DOHH2 (cell line): ENCODE measurements at regions not wholly inside any gene's neighbourhood (a gene's known extent, or its start where the extent isn't known, plus 50 kb on each side); places are given as distances from the start of the nearest gene placed in this dataset.
"Not testable (repeated sequence)": the region's sequence is repeated elsewhere in the genome, so short reads cannot be mapped to it uniquely, and the experiment has no call there.

Experiments
- H3F3A ChIP-seq: fragments of 200-600 bp; sonication (generic), shearing (Covaris generic); 2 replicates; pipeline ENCODE4 v1.6.0; 2016; ENCODE audit warnings: antibody characterized with exemption, mild to moderate bottlenecking; ENCODE audit not compliant: control insufficient read depth, insufficient read depth
- H3K27ac ChIP-seq: fragments of 200-600 bp; sonication (generic); 2 replicates; pipeline ENCODE4 v1.5.1; 2014; ENCODE audit warnings: low read depth, mild to moderate bottlenecking, low read length, moderate library complexity
- H3K27me3 ChIP-seq: fragments of 200-600 bp; sonication (generic); 2 replicates; pipeline ENCODE4 v1.6.1; 2014; ENCODE audit warnings: mild to moderate bottlenecking, low read length, mixed read lengths; ENCODE audit not compliant: control insufficient read depth
- H3K36me3 ChIP-seq: fragments of 200-600 bp; sonication (generic); 2 replicates; pipeline ENCODE4 v1.6.1; 2014; ENCODE audit warnings: mild to moderate bottlenecking, low read length, moderate library complexity, mixed read lengths; ENCODE audit not compliant: control insufficient read depth
- H3K4me1 ChIP-seq: fragments of 200-600 bp; sonication (generic); 2 replicates; pipeline ENCODE4 v1.6.1; 2014; ENCODE audit warnings: mild to moderate bottlenecking, low read length, mixed read lengths; ENCODE audit not compliant: control insufficient read depth
- H3K4me2 ChIP-seq: fragments of 200-600 bp; sonication (generic); 2 replicates; pipeline ENCODE4 v1.6.0; 2014; ENCODE audit warnings: mild to moderate bottlenecking, low read length, moderate library complexity
- H3K4me3 ChIP-seq: fragments of 200-600 bp; sonication (generic); 2 replicates; pipeline ENCODE4 v1.5.1; 2014; ENCODE audit warnings: mild to moderate bottlenecking, low read length, mixed read lengths
- H3K79me2 ChIP-seq: fragments of 200-600 bp; sonication (generic); 2 replicates; pipeline ENCODE4 v1.6.1; 2014; ENCODE audit warnings: mild to moderate bottlenecking, low read length, mixed read lengths; ENCODE audit not compliant: control insufficient read depth
- H3K9me2 ChIP-seq: fragments of 200-600 bp; sonication (generic); replicated peaks from 2 replicates; pipeline ENCODE4 v1.6.1; 2014; ENCODE audit warnings: mild to moderate bottlenecking, low read length, mixed read lengths; ENCODE audit not compliant: control insufficient read depth
- H3K9me3 ChIP-seq: fragments of 200-600 bp; sonication (generic); 2 replicates; pipeline ENCODE4 v1.6.1; 2014; ENCODE audit warnings: antibody characterized with exemption, low read length, mixed read lengths; ENCODE audit not compliant: control insufficient read depth, insufficient read depth
- H4K20me1 ChIP-seq: fragments of 200-600 bp; sonication (generic); 2 replicates; pipeline ENCODE4 v1.6.0; 2014; ENCODE audit warnings: low read depth, mild to moderate bottlenecking, antibody characterized with exemption, low read length, moderate library complexity; ENCODE audit not compliant: control insufficient read depth, insufficient read depth
- EZH2phosphoT487 ChIP-seq: fragments of 200-600 bp; sonication (generic); IDR thresholded peaks from 2 replicates; pipeline ENCODE4 v1.6.1; 2017; ENCODE audit warnings: borderline replicate concordance, mild to moderate bottlenecking, antibody characterized with exemption, low read length, moderate library complexity, mixed read lengths
- TF ChIP-seq, protein P1 (sequence below): fragments of 200-600 bp; sonication (generic); IDR thresholded peaks from one replicate; pipeline ENCODE4 v1.5.1; 2014; ENCODE audit warnings: antibody characterized with exemption, mild to moderate bottlenecking, low read depth, low read length; ENCODE audit not compliant: poor library complexity, severe bottlenecking

DNA sequence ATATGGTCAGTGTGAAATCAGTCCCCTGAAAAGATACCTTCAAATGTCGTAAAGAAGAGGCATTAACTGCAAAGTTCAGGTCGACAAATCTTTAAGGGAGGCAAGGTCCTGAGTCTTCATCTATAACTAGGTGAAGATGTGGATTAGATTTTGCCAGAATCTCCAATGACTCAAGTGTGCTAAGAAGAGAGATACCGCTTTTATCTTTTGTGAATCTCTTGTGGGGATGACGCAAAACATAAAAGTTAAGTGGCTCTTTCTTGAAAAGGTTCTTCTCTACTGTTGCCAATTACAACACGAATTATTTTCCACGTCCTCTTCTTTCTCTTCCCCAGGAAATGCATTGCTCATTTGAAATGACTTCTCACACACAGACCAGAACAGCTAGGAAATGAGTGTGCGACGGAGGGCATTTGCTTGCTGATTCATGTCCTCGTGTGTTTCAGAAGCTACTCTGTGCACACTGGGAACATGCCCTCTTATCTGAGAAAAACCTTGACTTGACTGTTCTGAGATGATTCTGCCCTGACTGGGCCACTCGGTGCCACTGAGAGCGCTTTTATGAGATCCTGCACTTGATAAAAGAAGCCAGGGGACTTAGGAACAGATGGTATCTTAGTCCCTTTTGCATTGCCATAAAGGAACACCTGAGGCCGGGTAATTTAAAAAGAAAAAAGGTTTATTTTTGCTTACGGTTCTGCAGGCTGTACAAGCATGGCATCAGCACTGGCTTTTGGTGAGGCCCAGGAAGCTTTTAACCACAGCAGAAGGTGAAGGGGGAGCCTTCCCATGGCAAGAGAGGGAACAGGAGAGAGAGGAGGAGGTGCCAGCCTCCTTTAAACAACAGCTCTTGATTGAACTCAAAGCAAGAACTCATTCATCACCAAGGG is 169.5 kb upstream of the PFKP start:
- H3K4me2 ChIP-seq = no peak overlapping the region
- H3K4me1 ChIP-seq = no peaks in the 10 kb centered on the region
- no peak overlapping the region for H3K4me3 ChIP-seq
- H3K9me2 ChIP-seq = no peaks in the 10 kb centered on the region
- H3K79me2 ChIP-seq = no peaks in the 10 kb centered on the region
- no peaks in the 10 kb centered on the region for H3K9me3 ChIP-seq
- no peaks in the 10 kb centered on the region for H3F3A ChIP-seq
- no peak for TF ChIP-seq EZH2phosphoT487
- TF ChIP-seq, protein P1, sequence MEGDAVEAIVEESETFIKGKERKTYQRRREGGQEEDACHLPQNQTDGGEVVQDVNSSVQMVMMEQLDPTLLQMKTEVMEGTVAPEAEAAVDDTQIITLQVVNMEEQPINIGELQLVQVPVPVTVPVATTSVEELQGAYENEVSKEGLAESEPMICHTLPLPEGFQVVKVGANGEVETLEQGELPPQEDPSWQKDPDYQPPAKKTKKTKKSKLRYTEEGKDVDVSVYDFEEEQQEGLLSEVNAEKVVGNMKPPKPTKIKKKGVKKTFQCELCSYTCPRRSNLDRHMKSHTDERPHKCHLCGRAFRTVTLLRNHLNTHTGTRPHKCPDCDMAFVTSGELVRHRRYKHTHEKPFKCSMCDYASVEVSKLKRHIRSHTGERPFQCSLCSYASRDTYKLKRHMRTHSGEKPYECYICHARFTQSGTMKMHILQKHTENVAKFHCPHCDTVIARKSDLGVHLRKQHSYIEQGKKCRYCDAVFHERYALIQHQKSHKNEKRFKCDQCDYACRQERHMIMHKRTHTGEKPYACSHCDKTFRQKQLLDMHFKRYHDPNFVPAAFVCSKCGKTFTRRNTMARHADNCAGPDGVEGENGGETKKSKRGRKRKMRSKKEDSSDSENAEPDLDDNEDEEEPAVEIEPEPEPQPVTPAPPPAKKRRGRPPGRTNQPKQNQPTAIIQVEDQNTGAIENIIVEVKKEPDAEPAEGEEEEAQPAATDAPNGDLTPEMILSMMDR = no peak
- no peaks in the 10 kb centered on the region for H3K27me3 ChIP-seq
- H3K27ac ChIP-seq = no peak overlapping the region
- no peaks in the 10 kb centered on the region for H4K20me1 ChIP-seq
- no peaks in the 10 kb centered on the region for H3K36me3 ChIP-seq

DNA sequence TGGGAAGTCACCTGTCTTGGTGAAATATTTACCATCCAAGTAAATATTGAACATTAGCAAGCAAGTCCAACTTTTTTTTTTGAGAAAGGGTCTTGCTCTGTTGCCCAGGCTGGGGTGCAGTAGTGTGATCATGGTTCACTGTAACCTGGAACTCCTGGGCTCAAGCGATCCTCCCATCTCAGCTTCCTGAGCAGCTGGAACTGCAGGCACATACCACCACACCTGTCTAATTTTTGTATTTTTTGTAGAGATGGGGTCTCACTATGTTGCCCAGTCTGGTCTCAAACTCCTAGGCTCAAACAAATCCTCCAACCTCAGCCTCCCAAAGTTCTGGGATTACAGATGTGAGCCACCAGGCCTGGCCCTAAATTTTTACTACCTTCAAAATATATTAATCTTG is 171.0 kb upstream of the PFKP start:
- not testable (repeated sequence) for H3K4me2 ChIP-seq, H3K4me3 ChIP-seq, H3K79me2 ChIP-seq, H3K27me3 ChIP-seq, H3K9me3 ChIP-seq, H3K9me2 ChIP-seq, H3K4me1 ChIP-seq, H3F3A ChIP-seq, H4K20me1 ChIP-seq, H3K27ac ChIP-seq, H3K36me3 ChIP-seq

DNA sequence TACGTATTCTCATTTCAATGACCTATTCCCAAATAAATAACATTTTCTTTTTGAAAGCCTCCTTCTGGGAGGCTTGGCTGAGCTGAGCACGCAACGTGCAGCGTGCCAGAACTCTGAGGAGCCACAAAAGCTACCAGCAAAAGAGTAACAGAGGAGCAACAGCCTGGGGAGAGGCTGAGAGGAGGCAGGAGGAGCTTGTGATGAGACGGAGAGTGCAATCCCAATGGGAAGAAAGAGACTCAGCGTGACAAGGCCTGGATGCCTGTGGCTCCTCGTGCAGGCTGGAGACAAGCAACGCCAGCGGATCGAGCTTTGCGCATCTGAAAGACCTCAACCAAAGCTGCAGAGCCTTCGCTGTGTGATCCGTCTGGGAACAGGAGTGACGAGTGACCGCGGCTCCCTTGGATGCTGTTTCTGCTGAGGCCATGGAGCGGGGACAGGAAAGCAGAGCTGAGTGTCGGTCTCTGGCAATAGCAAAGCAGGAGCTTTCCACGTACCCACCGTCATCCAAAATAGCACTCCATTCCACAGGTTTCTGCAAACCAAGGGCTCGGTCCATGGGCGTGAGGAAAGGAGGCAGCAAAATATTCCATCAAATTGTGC is 171.7 kb upstream of the PFKP start:
- Histone ChIP-seq H3F3A (no peaks in the 10 kb centered on the region), H3K4me3 (no peak overlapping the region), H3K4me1 (no peaks in the 10 kb centered on the region), H3K79me2 (no peaks in the 10 kb centered on the region), H3K27ac (no peak overlapping the region), H3K9me2 (no peaks in the 10 kb centered on the region), H3K9me3 (no peaks in the 10 kb centered on the region), H3K4me2 (no peak overlapping the region), H3K27me3 (no peaks in the 10 kb centered on the region), H3K36me3 (no peaks in the 10 kb centered on the region), H4K20me1 (no peaks in the 10 kb centered on the region)
- no peak for TF ChIP-seq EZH2phosphoT487
- TF ChIP-seq, protein P1 = no peak

DNA sequence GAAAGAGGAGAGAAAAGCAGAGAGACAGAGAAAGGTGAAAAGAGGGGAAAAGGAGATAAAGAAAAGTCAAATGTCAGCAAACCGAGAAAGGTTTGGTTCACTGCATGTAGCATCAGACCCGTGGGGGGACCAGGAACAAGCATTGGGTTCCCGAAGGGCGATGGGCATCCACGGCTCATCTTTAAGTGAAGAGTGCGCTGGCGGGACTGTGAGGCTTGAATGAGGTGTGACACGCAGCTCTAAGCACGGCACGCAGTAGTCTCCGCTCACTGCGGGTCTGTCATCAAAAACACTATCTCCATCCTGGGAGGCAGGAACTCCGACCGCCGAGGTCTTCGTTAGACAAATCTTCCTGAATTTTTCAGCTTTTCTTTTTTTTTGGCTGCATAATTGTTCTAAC is 173.4 kb upstream of the PFKP start:
- H3K4me1 ChIP-seq = no peaks in the 10 kb centered on the region
- TF ChIP-seq, protein P1 = no peak
- TF ChIP-seq EZH2phosphoT487 = no peak
- no peaks in the 10 kb centered on the region for H3K9me3 ChIP-seq
- no peak overlapping the region for H3K4me3 ChIP-seq
- no peaks in the 10 kb centered on the region for H3K27me3 ChIP-seq
- no peak overlapping the region for H3K4me2 ChIP-seq
- H3K79me2 ChIP-seq = no peaks in the 10 kb centered on the region
- no peak overlapping the region for H3K27ac ChIP-seq
- no peaks in the 10 kb centered on the region for H3F3A ChIP-seq
- H4K20me1 ChIP-seq = no peaks in the 10 kb centered on the region
- H3K9me2 ChIP-seq = no peaks in the 10 kb centered on the region
- H3K36me3 ChIP-seq = no peaks in the 10 kb centered on the region
